ENCODE measurements at regions not wholly inside any gene's neighbourhood (a gene's known extent, or its start where the extent isn't known, plus 50 kb on each side); places are given as distances from the start of the nearest gene placed in this dataset.
"Not testable (repeated sequence)": the region's sequence is repeated elsewhere in the genome, so short reads cannot be mapped to it uniquely, and the experiment has no call there.

GRCh38 chr5:74440341-74440740 lies 200.2 kb downstream of the ENC1 start:
- FAIRE-seq = no peak
- Histone ChIP-seq H3K9me3 (ENCODE audit: control insufficient read depth in 2 of 3, insufficient read depth in 1 of 3, low read length in 3 of 3) (no peaks in the 10 kb centered on the region), H3K9ac (ENCODE audit: low read length in 3 of 3) (no peak overlapping the region), H3K4me1 (ENCODE audit: control insufficient read depth in 2 of 3, insufficient read depth in 2 of 3, low read depth in 1 of 3, low read length in 3 of 3) (no peaks in the 10 kb centered on the region), H3K27ac (ENCODE audit: low read depth in 2 of 2, low read length in 2 of 2) (no peak overlapping the region), H3K4me3 (ENCODE audit: low read length in 3 of 3) (no peak overlapping the region), H3K27me3 (ENCODE audit: control insufficient read depth, insufficient read depth, low read length) (no peaks in the 10 kb centered on the region), H3K36me3 (ENCODE audit: control insufficient read depth in 2 of 3, insufficient read depth in 3 of 3, low read length in 3 of 3) (no peaks in the 10 kb centered on the region)
- intact Hi-C loops (cut with DNase I) = no loop called here
- TF ChIP-seq CTCF (IDR thresholded peaks at IDR 0.05; ENCODE audit: borderline replicate concordance, extremely low read depth, insufficient read depth) = no peak
- DNase-seq = no peak

GRCh38 chr5:74437870-74438269 lies 202.7 kb downstream of the ENC1 start:
- FAIRE-seq = not testable (repeated sequence)

GRCh38 chr5:74433896-74434829 lies 206.4 kb downstream of the ENC1 start:
- Histone ChIP-seq H3K9me3 (ENCODE audit: control insufficient read depth in 2 of 3, insufficient read depth in 1 of 3, low read length in 3 of 3) (no peaks in the 10 kb centered on the region), H3K36me3 (ENCODE audit: control insufficient read depth in 2 of 3, insufficient read depth in 3 of 3, low read length in 3 of 3) (no peaks in the 10 kb centered on the region), H3K9ac (ENCODE audit: low read length in 3 of 3) (no peak overlapping the region), H3K27ac (ENCODE audit: low read depth in 2 of 2, low read length in 2 of 2) (no peak overlapping the region), H3K27me3 (ENCODE audit: control insufficient read depth, insufficient read depth, low read length) (no peaks in the 10 kb centered on the region), H3K4me1 (ENCODE audit: control insufficient read depth in 2 of 3, insufficient read depth in 2 of 3, low read depth in 1 of 3, low read length in 3 of 3) (peaks cover 0 to 2% (median 0%) of the 10 kb centered on the region in 3 donors), H3K4me3 (ENCODE audit: low read length in 3 of 3) (no peak overlapping the region)
- FAIRE-seq (no peak), DNase-seq (peak in 1 of 5 donors; percentile 35)
- intact Hi-C loops (cut with DNase I) = no loop called here
- no peak for TF ChIP-seq CTCF (IDR thresholded peaks at IDR 0.05; ENCODE audit: borderline replicate concordance, extremely low read depth, insufficient read depth)

More at GRCh38 chr5:74437870-74438269, 202.7 kb downstream of the ENC1 start:
- H3K36me3 ChIP-seq (ENCODE audit: control insufficient read depth in 2 of 3, insufficient read depth in 3 of 3, low read length in 3 of 3); DNase-seq; H3K27me3 ChIP-seq (ENCODE audit: control insufficient read depth, insufficient read depth, low read length); H3K9me3 ChIP-seq (ENCODE audit: control insufficient read depth in 2 of 3, insufficient read depth in 1 of 3, low read length in 3 of 3); H3K4me1 ChIP-seq (ENCODE audit: control insufficient read depth in 2 of 3, insufficient read depth in 2 of 3, low read depth in 1 of 3, low read length in 3 of 3); intact Hi-C loops (cut with DNase I); H3K9ac ChIP-seq (ENCODE audit: low read length in 3 of 3); H3K27ac ChIP-seq (ENCODE audit: low read depth in 2 of 2, low read length in 2 of 2); H3K4me3 ChIP-seq (ENCODE audit: low read length in 3 of 3): not testable (repeated sequence)

- no peak for TF ChIP-seq CTCF (IDR thresholded peaks at IDR 0.05; ENCODE audit: borderline replicate concordance, extremely low read depth, insufficient read depth)
- Histone ChIP-seq H3K27me3 (ENCODE audit: control insufficient read depth, insufficient read depth, low read length) (no peaks in the 10 kb centered on the region), H3K27ac (ENCODE audit: low read depth in 2 of 2, low read length in 2 of 2) (no peak overlapping the region), H3K9ac (ENCODE audit: low read length in 3 of 3) (no peak overlapping the region), H3K4me1 (ENCODE audit: control insufficient read depth in 2 of 3, insufficient read depth in 2 of 3, low read depth in 1 of 3, low read length in 3 of 3) (peaks cover 0 to 2% (median 0%) of the 10 kb centered on the region in 3 donors), H3K36me3 (ENCODE audit: control insufficient read depth in 2 of 3, insufficient read depth in 3 of 3, low read length in 3 of 3) (no peaks in the 10 kb centered on the region), H3K9me3 (ENCODE audit: control insufficient read depth in 2 of 3, insufficient read depth in 1 of 3, low read length in 3 of 3) (no peaks in the 10 kb centered on the region), H3K4me3 (ENCODE audit: low read length in 3 of 3) (no peak overlapping the region)
- DNase-seq = peak in 2 of 5 donors; percentile 50 to 62
- FAIRE-seq = no peak
- intact Hi-C loops (cut with DNase I) = no loop called here
These were observed 207.2 kb downstream of the ENC1 start for GRCh38 chr5:74433255-74433895.

Measured in kidney (tissue), 13 donors.